GM23338 (cell line): ENCODE measurements at regions not wholly inside any gene's neighbourhood (a gene's known extent, or its start where the extent isn't known, plus 50 kb on each side); places are given as distances from the start of the nearest gene placed in this dataset.

ENCODE experiments used
- ATAC-seq: fragments of 200-7000 bp; cut with Tn5 transposase; 3 replicates; pipeline ENCODE4 v1.9.1; 2020
- DNase-seq: peaks from one replicate; pipeline ENCODE4 v3.0.0-alpha.2; 2015; ENCODE audit warnings: low spot score
- H2AFZ ChIP-seq: fragments of 200-600 bp; sonication (generic); 2 replicates; pipeline ENCODE4 v1.8.0; 2016; ENCODE audit warnings: antibody characterized with exemption, mild to moderate bottlenecking, moderate library complexity
- H3F3A ChIP-seq: fragments of 200-600 bp; sonication (generic); replicated peaks from 2 replicates; pipeline ENCODE4 v1.8.0; 2017; ENCODE audit warnings: antibody characterized with exemption, mixed run types, low read depth
- H3K27ac ChIP-seq: fragments of 200-600 bp; sonication (generic); 2 replicates; pipeline ENCODE4 v1.6.1; 2016; ENCODE audit warnings: low read depth
- H3K27me3 ChIP-seq: fragments of 200-600 bp; sonication (generic); 2 replicates; pipeline ENCODE4 v1.8.0; 2016; ENCODE audit warnings: mild to moderate bottlenecking, mixed run types, moderate library complexity; ENCODE audit not compliant: insufficient read depth
- H3K36me3 ChIP-seq: fragments of 200-600 bp; sonication (generic); 2 replicates; pipeline ENCODE4 v1.8.0; 2016; ENCODE audit warnings: mild to moderate bottlenecking; ENCODE audit not compliant: insufficient read depth
- H3K4me1 ChIP-seq: fragments of 200-600 bp; sonication (generic); 2 replicates; pipeline ENCODE4 v1.8.0; 2016; ENCODE audit warnings: mild to moderate bottlenecking, moderate library complexity; ENCODE audit not compliant: insufficient read depth
- H3K4me2 ChIP-seq: fragments of 200-600 bp; sonication (generic); 2 replicates; pipeline ENCODE4 v1.7.1; 2017; ENCODE audit warnings: mixed run types
- H3K4me3 ChIP-seq: fragments of 200-600 bp; sonication (generic); 2 replicates; pipeline ENCODE4 v1.6.1; 2016; ENCODE audit warnings: mixed run types
- H3K79me2 ChIP-seq: fragments of 200-600 bp; sonication (generic); replicated peaks from 2 replicates; pipeline ENCODE4 v1.8.0; 2017; ENCODE audit warnings: mild to moderate bottlenecking; ENCODE audit not compliant: insufficient read depth
- H3K9me2 ChIP-seq: fragments of 200-600 bp; sonication (generic); 2 replicates; pipeline ENCODE4 v1.8.0; 2017; ENCODE audit not compliant: insufficient read depth
- H4K20me1 ChIP-seq: fragments of 200-600 bp; sonication (generic); replicated peaks from 2 replicates; pipeline ENCODE4 v1.8.0; 2017; ENCODE audit warnings: mild to moderate bottlenecking; ENCODE audit not compliant: insufficient read depth
- H3K27ac Mint-ChIP-seq: 2 replicates; pipeline ENCODE4 v1.8.0; 2020; ENCODE audit warnings: inconsistent platforms, mild to moderate bottlenecking, moderate library complexity, mixed read lengths
- H3K27me3 Mint-ChIP-seq: 3 replicates; pipeline ENCODE4 v1.8.0; 2022; ENCODE audit warnings: low read depth, mild to moderate bottlenecking, moderate library complexity, mixed read lengths, inconsistent platforms; ENCODE audit not compliant: insufficient read depth, poor library complexity
- H3K36me3 Mint-ChIP-seq: 3 replicates; pipeline ENCODE4 v1.8.0; 2021; ENCODE audit warnings: low read depth, mild to moderate bottlenecking, inconsistent platforms, moderate library complexity, mixed read lengths
- H3K4me1 Mint-ChIP-seq: 3 replicates; pipeline ENCODE4 v1.8.0; 2020; ENCODE audit warnings: mild to moderate bottlenecking, inconsistent platforms, mixed read lengths
- H3K4me3 Mint-ChIP-seq: 3 replicates; pipeline ENCODE4 v1.8.0; 2021; ENCODE audit warnings: moderate library complexity, mild to moderate bottlenecking, inconsistent platforms, mixed read lengths
- H3K9me3 Mint-ChIP-seq: 3 replicates; pipeline ENCODE4 v1.8.0; 2020; ENCODE audit warnings: moderate library complexity, mild to moderate bottlenecking, inconsistent platforms, mixed read lengths
- CREB1 ChIP-seq: fragments of 250-450 bp; sonication (Bioruptor Pico); IDR thresholded peaks from 2 replicates; pipeline ENCODE4 v1.5.0; 2020; ENCODE audit warnings: low read depth, mild to moderate bottlenecking, moderate library complexity
- CTCF ChIP-seq, 2 experiments: fragments of 200-600 bp in 1 of 2; sonication (generic) in 1 of 2; conservative IDR thresholded peaks; 2 replicates each; pipeline versions ENCODE4 v1.5.1 to v1.6.1; 2016 to 2017; ENCODE audit warnings: antibody characterized with exemption in 2 of 2, low read depth in 2 of 2, mild to moderate bottlenecking in 2 of 2, moderate library complexity in 1 of 2
- EZH2 ChIP-seq: fragments of 200-600 bp; sonication (generic); IDR thresholded peaks from one replicate; pipeline ENCODE4 v1.8.0; 2017; ENCODE audit warnings: antibody characterized with exemption, mild to moderate bottlenecking, low read depth; ENCODE audit not compliant: unreplicated experiment
- EZH2phosphoT487 ChIP-seq: fragments of 200-600 bp; sonication (generic); IDR thresholded peaks from one replicate; pipeline ENCODE4 v1.8.1; 2018; ENCODE audit warnings: antibody characterized with exemption; ENCODE audit not compliant: unreplicated experiment
- JUNB ChIP-seq: IDR thresholded peaks from one replicate; pipeline ENCODE4 v1.6.1; 2016; ENCODE audit warnings: antibody characterized with exemption; ENCODE audit not compliant: unreplicated experiment
- NANOG ChIP-seq: IDR thresholded peaks from 2 replicates; pipeline ENCODE4 v1.6.1; 2016; ENCODE audit warnings: antibody characterized with exemption, borderline replicate concordance
- POLR2AphosphoS5 ChIP-seq: IDR thresholded peaks from 2 replicates; pipeline ENCODE4 v1.6.1; 2016; ENCODE audit warnings: antibody characterized with exemption, low read depth
- REST ChIP-seq: IDR thresholded peaks from one replicate; pipeline ENCODE4 v1.6.1; 2018; ENCODE audit warnings: antibody characterized with exemption; ENCODE audit not compliant: unreplicated experiment
- STAT1 ChIP-seq: IDR thresholded peaks from one replicate; pipeline ENCODE4 v1.6.1; 2016; ENCODE audit warnings: antibody characterized with exemption; ENCODE audit not compliant: unreplicated experiment
- ZNF114 ChIP-seq: fragments of 250-450 bp; sonication (Bioruptor Pico); IDR thresholded peaks from 2 replicates; pipeline ENCODE4 v1.5.0; 2020; ENCODE audit warnings: mild to moderate bottlenecking, moderate library complexity
- ZNF331 ChIP-seq: fragments of 250-450 bp; sonication (Bioruptor Pico); IDR thresholded peaks from 2 replicates; pipeline ENCODE4 v1.5.0; 2020; ENCODE audit warnings: low read depth, mild to moderate bottlenecking, moderate library complexity
- TF ChIP-seq, protein P1 (sequence below): IDR thresholded peaks from 2 replicates; pipeline ENCODE4 v1.6.1; 2016; ENCODE audit warnings: antibody characterized with exemption

DNA sequence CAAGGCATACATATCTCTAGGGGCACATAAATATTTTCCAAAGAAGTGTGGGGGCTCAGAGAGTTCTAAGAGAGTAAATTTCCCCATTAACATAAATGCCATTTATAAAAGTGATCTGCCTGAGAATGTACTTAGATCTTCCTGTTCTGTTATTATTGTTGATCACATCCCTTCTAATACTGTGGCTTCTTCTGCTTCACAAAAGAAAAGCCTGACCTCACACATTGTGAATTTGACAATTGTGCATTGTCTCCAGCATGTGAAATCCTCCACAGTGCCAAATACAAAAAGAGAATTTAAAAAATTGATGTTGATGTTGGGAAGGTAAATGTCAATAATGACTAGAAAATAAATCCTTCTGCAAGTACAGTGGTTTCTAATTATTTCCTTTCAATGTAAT, 330.5 kb upstream of the LRIG3 start (continued):
- TF ChIP-seq, protein P1, sequence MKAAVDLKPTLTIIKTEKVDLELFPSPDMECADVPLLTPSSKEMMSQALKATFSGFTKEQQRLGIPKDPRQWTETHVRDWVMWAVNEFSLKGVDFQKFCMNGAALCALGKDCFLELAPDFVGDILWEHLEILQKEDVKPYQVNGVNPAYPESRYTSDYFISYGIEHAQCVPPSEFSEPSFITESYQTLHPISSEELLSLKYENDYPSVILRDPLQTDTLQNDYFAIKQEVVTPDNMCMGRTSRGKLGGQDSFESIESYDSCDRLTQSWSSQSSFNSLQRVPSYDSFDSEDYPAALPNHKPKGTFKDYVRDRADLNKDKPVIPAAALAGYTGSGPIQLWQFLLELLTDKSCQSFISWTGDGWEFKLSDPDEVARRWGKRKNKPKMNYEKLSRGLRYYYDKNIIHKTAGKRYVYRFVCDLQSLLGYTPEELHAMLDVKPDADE, result no peak
- no peak for TF ChIP-seq POLR2AphosphoS5
- TF ChIP-seq EZH2, result no peak
- no peak for TF ChIP-seq REST
- no peak for TF ChIP-seq STAT1
- no peak for TF ChIP-seq NANOG
- TF ChIP-seq ZNF114 (CRISPR knock-in tag), result no peak
- no peak for TF ChIP-seq CREB1 (CRISPR knock-in tag)
- TF ChIP-seq JUNB, result no peak
- TF ChIP-seq ZNF331 (CRISPR knock-in tag), result no peak
- TF ChIP-seq CTCF (conservative IDR thresholded peaks at IDR 0.05; ENCODE audit: low read depth in 2 of 2), result no peak

GRCh38 chr12:59240048-59240447, 319.7 kb upstream of the LRIG3 start:
- Mint-ChIP-seq H3K27ac (no peak overlapping the region), H3K4me1 (peaks cover 15% of the 10 kb centered on the region), H3K9me3 (peaks cover 5% of the 10 kb centered on the region; the same call in 2 of the 3 replicates), H3K36me3 (no peaks in the 10 kb centered on the region), H3K4me3 (no peak overlapping the region), H3K27me3 (no peaks in the 10 kb centered on the region)
- Histone ChIP-seq H2AFZ (no peak overlapping the region), H3K79me2 (no peaks in the 10 kb centered on the region), H3F3A (no peaks in the 10 kb centered on the region), H3K4me1 (peaks cover 16% of the 10 kb centered on the region; the same call in 1 of the 2 replicates), H3K36me3 (no peaks in the 10 kb centered on the region), H3K9me2 (peaks cover 8% of the 10 kb centered on the region; the same call in 1 of the 2 replicates), H3K27ac (no peak overlapping the region), H3K27me3 (no peaks in the 10 kb centered on the region), H3K4me2 (no peak overlapping the region), H4K20me1 (no peaks in the 10 kb centered on the region), H3K4me3 (no peak overlapping the region)
- DNase-seq (no peak), ATAC-seq (no peak)
- TF ChIP-seq NANOG (no peak), CTCF (conservative IDR thresholded peaks at IDR 0.05; ENCODE audit: low read depth in 2 of 2) (no peak), JUNB (no peak), EZH2 (no peak), EZH2phosphoT487 (no peak), STAT1 (no peak), POLR2AphosphoS5 (no peak), CREB1 (CRISPR knock-in tag) (no peak), REST (no peak), ZNF114 (CRISPR knock-in tag) (no peak)
- TF ChIP-seq, protein P1, result no peak
